GM23338 (cell line): ENCODE measurements at regions not wholly inside any gene's neighbourhood (a gene's known extent, or its start where the extent isn't known, plus 50 kb on each side); places are given as distances from the start of the nearest gene placed in this dataset.

ENCODE experiments used
- EZH2 ChIP-seq: fragments of 200-600 bp; sonication (generic); IDR thresholded peaks from one replicate; pipeline ENCODE4 v1.8.0; 2017; ENCODE audit warnings: antibody characterized with exemption, mild to moderate bottlenecking, low read depth; ENCODE audit not compliant: unreplicated experiment
- JUNB ChIP-seq: IDR thresholded peaks from one replicate; pipeline ENCODE4 v1.6.1; 2016; ENCODE audit warnings: antibody characterized with exemption; ENCODE audit not compliant: unreplicated experiment
- NANOG ChIP-seq: IDR thresholded peaks from 2 replicates; pipeline ENCODE4 v1.6.1; 2016; ENCODE audit warnings: antibody characterized with exemption, borderline replicate concordance
- POLR2AphosphoS5 ChIP-seq: IDR thresholded peaks from 2 replicates; pipeline ENCODE4 v1.6.1; 2016; ENCODE audit warnings: antibody characterized with exemption, low read depth
- STAT1 ChIP-seq: IDR thresholded peaks from one replicate; pipeline ENCODE4 v1.6.1; 2016; ENCODE audit warnings: antibody characterized with exemption; ENCODE audit not compliant: unreplicated experiment
- ZNF114 ChIP-seq: fragments of 250-450 bp; sonication (Bioruptor Pico); IDR thresholded peaks from 2 replicates; pipeline ENCODE4 v1.5.0; 2020; ENCODE audit warnings: mild to moderate bottlenecking, moderate library complexity
- ZNF331 ChIP-seq: fragments of 250-450 bp; sonication (Bioruptor Pico); IDR thresholded peaks from 2 replicates; pipeline ENCODE4 v1.5.0; 2020; ENCODE audit warnings: low read depth, mild to moderate bottlenecking, moderate library complexity
- TF ChIP-seq, protein P1 (sequence below), 2 experiments: fragments of 200-600 bp in 1 of 2; sonication (generic) in 1 of 2; conservative IDR thresholded peaks; 2 replicates each; pipeline versions ENCODE4 v1.5.1 to v1.6.1; 2016 to 2017; ENCODE audit warnings: antibody characterized with exemption in 2 of 2, low read depth in 2 of 2, mild to moderate bottlenecking in 2 of 2, moderate library complexity in 1 of 2
- TF ChIP-seq, protein P2 (sequence below): IDR thresholded peaks from one replicate; pipeline ENCODE4 v1.6.1; 2018; ENCODE audit warnings: antibody characterized with exemption; ENCODE audit not compliant: unreplicated experiment

DNA sequence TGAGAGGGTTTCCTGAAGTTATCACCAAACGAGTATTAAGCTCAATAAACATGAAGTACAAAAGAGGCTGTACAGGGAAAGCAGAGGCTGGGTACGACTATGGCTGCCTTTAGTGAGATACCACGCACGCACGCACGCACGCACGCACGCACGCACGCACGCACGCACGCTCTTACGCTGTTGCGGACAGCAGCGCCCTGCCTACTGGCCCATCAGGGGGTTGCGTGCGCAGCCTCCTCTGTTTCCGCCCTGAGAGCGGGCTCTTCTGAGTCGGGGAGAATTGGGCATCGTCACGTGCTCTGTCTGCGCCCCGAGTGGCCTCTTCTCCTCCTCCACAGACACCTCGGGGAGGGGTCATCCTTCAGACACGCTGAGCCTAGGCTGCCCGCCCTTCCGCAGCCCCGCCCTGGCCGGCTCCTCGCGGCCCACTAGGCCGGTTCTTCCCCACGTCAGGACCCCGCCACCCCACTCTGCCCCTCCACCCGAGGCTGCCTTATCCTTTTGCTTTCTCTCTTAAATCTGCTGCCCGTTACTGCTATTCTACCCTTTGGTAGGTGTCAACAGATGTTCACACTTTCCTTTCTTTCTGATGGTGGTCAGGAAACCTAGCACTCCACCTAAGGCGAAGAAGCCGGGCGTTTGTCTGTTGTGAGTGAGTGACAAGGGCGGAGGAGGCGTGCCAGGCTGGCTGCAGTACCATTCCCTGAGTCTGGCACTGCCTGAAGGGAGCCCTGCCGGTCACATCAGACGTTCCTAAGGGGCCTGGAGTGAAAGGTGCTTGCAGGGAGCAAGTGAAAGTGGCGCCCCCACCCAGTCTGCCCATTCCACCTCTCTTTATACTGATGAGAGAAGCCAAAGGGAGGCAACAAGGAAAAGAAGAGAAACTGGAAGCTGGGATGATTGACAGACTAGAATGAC lies 300.4 kb upstream of the B3GAT1 start:
- TF ChIP-seq EZH2 (no peak), POLR2AphosphoS5 (no peak), NANOG (no peak), STAT1 (no peak), ZNF331 (CRISPR knock-in tag) (no peak), ZNF114 (no peak), JUNB (no peak)
- TF ChIP-seq, protein P1, sequence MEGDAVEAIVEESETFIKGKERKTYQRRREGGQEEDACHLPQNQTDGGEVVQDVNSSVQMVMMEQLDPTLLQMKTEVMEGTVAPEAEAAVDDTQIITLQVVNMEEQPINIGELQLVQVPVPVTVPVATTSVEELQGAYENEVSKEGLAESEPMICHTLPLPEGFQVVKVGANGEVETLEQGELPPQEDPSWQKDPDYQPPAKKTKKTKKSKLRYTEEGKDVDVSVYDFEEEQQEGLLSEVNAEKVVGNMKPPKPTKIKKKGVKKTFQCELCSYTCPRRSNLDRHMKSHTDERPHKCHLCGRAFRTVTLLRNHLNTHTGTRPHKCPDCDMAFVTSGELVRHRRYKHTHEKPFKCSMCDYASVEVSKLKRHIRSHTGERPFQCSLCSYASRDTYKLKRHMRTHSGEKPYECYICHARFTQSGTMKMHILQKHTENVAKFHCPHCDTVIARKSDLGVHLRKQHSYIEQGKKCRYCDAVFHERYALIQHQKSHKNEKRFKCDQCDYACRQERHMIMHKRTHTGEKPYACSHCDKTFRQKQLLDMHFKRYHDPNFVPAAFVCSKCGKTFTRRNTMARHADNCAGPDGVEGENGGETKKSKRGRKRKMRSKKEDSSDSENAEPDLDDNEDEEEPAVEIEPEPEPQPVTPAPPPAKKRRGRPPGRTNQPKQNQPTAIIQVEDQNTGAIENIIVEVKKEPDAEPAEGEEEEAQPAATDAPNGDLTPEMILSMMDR (conservative IDR thresholded peaks at IDR 0.05; ENCODE audit: low read depth in 2 of 2), result peak in 1 of 2 experiments; percentile 34; a peak in 1 of 4 replicates
- TF ChIP-seq, protein P2, sequence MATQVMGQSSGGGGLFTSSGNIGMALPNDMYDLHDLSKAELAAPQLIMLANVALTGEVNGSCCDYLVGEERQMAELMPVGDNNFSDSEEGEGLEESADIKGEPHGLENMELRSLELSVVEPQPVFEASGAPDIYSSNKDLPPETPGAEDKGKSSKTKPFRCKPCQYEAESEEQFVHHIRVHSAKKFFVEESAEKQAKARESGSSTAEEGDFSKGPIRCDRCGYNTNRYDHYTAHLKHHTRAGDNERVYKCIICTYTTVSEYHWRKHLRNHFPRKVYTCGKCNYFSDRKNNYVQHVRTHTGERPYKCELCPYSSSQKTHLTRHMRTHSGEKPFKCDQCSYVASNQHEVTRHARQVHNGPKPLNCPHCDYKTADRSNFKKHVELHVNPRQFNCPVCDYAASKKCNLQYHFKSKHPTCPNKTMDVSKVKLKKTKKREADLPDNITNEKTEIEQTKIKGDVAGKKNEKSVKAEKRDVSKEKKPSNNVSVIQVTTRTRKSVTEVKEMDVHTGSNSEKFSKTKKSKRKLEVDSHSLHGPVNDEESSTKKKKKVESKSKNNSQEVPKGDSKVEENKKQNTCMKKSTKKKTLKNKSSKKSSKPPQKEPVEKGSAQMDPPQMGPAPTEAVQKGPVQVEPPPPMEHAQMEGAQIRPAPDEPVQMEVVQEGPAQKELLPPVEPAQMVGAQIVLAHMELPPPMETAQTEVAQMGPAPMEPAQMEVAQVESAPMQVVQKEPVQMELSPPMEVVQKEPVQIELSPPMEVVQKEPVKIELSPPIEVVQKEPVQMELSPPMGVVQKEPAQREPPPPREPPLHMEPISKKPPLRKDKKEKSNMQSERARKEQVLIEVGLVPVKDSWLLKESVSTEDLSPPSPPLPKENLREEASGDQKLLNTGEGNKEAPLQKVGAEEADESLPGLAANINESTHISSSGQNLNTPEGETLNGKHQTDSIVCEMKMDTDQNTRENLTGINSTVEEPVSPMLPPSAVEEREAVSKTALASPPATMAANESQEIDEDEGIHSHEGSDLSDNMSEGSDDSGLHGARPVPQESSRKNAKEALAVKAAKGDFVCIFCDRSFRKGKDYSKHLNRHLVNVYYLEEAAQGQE, result no peak
